ENCODE measurements at regions not wholly inside any gene's neighbourhood (a gene's known extent, or its start where the extent isn't known, plus 50 kb on each side); places are given as distances from the start of the nearest gene placed in this dataset.

DNA sequence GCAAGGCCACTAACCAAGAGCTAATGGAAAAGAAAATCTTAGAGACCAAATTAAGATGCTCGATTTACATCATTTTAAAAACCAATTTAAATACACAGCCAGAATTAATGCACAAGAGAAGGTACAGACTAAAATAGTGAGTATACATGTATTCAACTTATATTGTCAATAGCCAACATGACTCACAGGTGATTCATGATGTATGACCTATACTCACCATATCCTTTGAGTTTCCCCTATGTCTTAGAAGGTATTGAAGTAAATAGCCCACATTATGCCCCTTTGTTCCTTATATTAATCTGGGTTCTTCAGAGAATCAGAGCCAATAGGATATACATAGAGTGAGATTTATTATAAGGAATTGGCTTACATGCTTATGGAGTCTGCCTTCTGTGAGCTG is 97.5 kb upstream of the ANO3 start:
- Histone ChIP-seq H3K4me3 (ENCODE audit: low read length) (no peak overlapping the region), H3K9me3 (ENCODE audit: insufficient read depth, low read depth, low read length) (no peaks in the 10 kb centered on the region), H3K4me1 (ENCODE audit: insufficient read depth, low read length) (no peaks in the 10 kb centered on the region), H3K36me3 (ENCODE audit: insufficient read depth, low read length) (no peaks in the 10 kb centered on the region), H3K27ac (ENCODE audit: low read depth, low read length) (no peak overlapping the region), H3K9ac (ENCODE audit: low read depth, low read length) (no peak overlapping the region), H3K27me3 (ENCODE audit: insufficient read depth, low read length) (no peaks in the 10 kb centered on the region)
- WGBS: 100% methylated on average over 1 of the region's 1 CpG

DNA sequence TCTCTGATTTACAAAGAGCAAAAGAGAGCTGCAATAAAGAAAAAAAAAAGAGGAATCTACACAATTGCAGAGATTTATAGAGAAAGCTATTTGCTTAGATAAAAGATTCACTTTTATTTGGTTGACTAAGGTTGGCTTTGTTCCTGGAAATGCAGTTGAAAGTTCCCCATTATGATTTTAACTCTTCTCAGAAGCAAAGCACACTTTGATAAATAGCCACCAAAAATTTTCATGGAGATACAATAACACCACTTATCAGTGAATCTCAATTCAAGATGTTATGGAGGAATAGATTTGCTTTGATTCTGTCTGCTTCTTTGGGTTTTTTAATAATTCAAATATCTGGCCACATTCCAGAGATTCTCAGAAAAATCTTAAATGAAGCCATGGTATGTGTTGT is 88.5 kb upstream of the ANO3 start:
- H3K36me3 ChIP-seq (ENCODE audit: insufficient read depth, low read length): no peaks in the 10 kb centered on the region
- H3K27ac ChIP-seq (ENCODE audit: low read depth, low read length): no peak overlapping the region
- H3K9me3 ChIP-seq (ENCODE audit: insufficient read depth, low read depth, low read length): no peaks in the 10 kb centered on the region
- H3K27me3 ChIP-seq (ENCODE audit: insufficient read depth, low read length): no peaks in the 10 kb centered on the region
- no peaks in the 10 kb centered on the region for H3K4me1 ChIP-seq (ENCODE audit: insufficient read depth, low read length)
- H3K4me3 ChIP-seq (ENCODE audit: low read length): no peak overlapping the region
- H3K9ac ChIP-seq (ENCODE audit: low read depth, low read length): no peak overlapping the region

DNA sequence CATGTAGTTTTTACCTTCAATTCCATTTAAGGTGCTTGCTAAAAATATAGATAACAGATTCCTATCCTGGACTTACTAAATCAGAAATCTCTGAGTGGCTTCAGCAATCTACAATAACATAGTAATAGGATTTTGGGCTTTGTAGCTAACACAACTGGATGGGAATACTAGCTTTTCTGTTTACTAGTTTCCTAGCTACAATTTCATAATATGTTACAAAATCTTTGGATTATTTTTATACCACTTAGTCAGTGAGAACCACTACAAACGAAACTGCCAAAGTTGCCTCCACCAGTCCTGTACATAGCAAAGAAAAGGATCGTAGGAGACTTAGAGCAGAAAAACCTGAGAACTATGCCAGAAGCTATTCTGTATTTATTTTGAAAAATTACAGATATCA is 87.7 kb upstream of the ANO3 start:
- Histone ChIP-seq H3K36me3 (ENCODE audit: insufficient read depth, low read length) (no peaks in the 10 kb centered on the region), H3K27me3 (ENCODE audit: insufficient read depth, low read length) (no peaks in the 10 kb centered on the region), H3K4me1 (ENCODE audit: insufficient read depth, low read length) (no peaks in the 10 kb centered on the region), H3K9ac (ENCODE audit: low read depth, low read length) (no peak overlapping the region), H3K4me3 (ENCODE audit: low read length) (no peak overlapping the region), H3K27ac (ENCODE audit: low read depth, low read length) (no peak overlapping the region), H3K9me3 (ENCODE audit: insufficient read depth, low read depth, low read length) (no peaks in the 10 kb centered on the region)
- WGBS: 96% methylated on average over 2 of the region's 2 CpGs

DNA sequence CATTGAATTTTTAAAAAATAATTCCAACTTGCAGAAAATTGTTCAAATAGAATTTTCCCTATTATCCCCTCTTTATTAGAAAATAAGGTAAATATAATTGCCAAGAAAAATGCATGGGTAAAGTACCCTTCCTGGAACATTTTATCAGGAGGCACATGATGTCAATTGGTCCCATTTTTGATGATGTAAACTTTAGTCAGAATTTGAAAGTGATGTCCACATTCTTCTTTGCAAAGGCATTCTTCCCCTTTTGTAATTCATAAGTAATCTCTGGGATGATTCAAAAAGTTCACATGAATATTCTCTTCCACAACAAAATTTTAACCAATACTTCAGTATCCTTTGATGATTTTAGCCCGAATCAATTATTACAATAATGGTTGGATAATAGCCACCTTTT is 86.9 kb upstream of the ANO3 start:
- Histone ChIP-seq H3K36me3 (ENCODE audit: insufficient read depth, low read length) (no peaks in the 10 kb centered on the region), H3K4me3 (ENCODE audit: low read length) (no peak overlapping the region), H3K9me3 (ENCODE audit: insufficient read depth, low read depth, low read length) (no peaks in the 10 kb centered on the region), H3K27me3 (ENCODE audit: insufficient read depth, low read length) (no peaks in the 10 kb centered on the region), H3K4me1 (ENCODE audit: insufficient read depth, low read length) (no peaks in the 10 kb centered on the region), H3K9ac (ENCODE audit: low read depth, low read length) (no peak overlapping the region), H3K27ac (ENCODE audit: low read depth, low read length) (no peak overlapping the region)
- WGBS: no CpG with 5 or more reads among the region's 1 CpG

- Histone ChIP-seq H3K27ac (ENCODE audit: low read depth, low read length) (no peak overlapping the region), H3K9ac (ENCODE audit: low read depth, low read length) (no peak overlapping the region), H3K4me3 (ENCODE audit: low read length) (no peak overlapping the region), H3K4me1 (ENCODE audit: insufficient read depth, low read length) (no peaks in the 10 kb centered on the region), H3K27me3 (ENCODE audit: insufficient read depth, low read length) (no peaks in the 10 kb centered on the region), H3K9me3 (ENCODE audit: insufficient read depth, low read depth, low read length) (no peaks in the 10 kb centered on the region), H3K36me3 (ENCODE audit: insufficient read depth, low read length) (no peaks in the 10 kb centered on the region)
These were observed 84.6 kb upstream of the ANO3 start for GRCh38 chr11:26247340-26247739.

DNA sequence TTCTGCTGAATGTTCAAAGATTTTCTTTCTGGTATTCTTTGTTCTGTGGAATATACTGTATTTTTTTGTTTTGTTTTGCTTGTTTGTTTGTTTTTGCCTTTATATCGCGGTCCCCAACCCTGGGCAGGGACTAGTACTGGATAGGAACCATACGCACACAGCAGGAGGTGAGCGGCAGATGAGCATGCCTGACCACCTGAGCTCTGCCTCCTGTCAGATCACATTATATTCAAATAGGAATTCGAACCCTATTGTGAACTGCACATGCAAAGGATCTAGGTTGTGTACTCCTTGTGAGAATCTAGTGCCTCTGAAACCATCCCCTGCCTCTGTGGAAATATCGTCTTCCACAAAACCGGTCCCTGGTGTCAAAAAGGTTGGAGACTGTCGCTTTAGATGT is 83.3 kb upstream of the ANO3 start:
- 89% methylated on average over 6 of the region's 8 CpGs for WGBS
- no peak overlapping the region for H3K4me3 ChIP-seq (ENCODE audit: low read length)
- no peaks in the 10 kb centered on the region for H3K4me1 ChIP-seq (ENCODE audit: insufficient read depth, low read length)
- no peaks in the 10 kb centered on the region for H3K36me3 ChIP-seq (ENCODE audit: insufficient read depth, low read length)
- H3K27ac ChIP-seq (ENCODE audit: low read depth, low read length): no peak overlapping the region
- H3K9me3 ChIP-seq (ENCODE audit: insufficient read depth, low read depth, low read length): no peaks in the 10 kb centered on the region
- H3K9ac ChIP-seq (ENCODE audit: low read depth, low read length): no peak overlapping the region
- no peaks in the 10 kb centered on the region for H3K27me3 ChIP-seq (ENCODE audit: insufficient read depth, low read length)

- WGBS: 25% methylated on average over 1 of the region's 1 CpG
- Histone ChIP-seq H3K4me1 (ENCODE audit: insufficient read depth, low read length) (no peaks in the 10 kb centered on the region), H3K27ac (ENCODE audit: low read depth, low read length) (no peak overlapping the region), H3K27me3 (ENCODE audit: insufficient read depth, low read length) (no peaks in the 10 kb centered on the region), H3K4me3 (ENCODE audit: low read length) (no peak overlapping the region), H3K9ac (ENCODE audit: low read depth, low read length) (no peak overlapping the region), H3K36me3 (ENCODE audit: insufficient read depth, low read length) (no peaks in the 10 kb centered on the region), H3K9me3 (ENCODE audit: insufficient read depth, low read depth, low read length) (no peaks in the 10 kb centered on the region)
These were observed 77.6 kb upstream of the ANO3 start for GRCh38 chr11:26254378-26254777.

GRCh38 chr11:26263769-26264168 is 68.2 kb upstream of the ANO3 start:
- Histone ChIP-seq H3K36me3 (ENCODE audit: insufficient read depth, low read length) (no peaks in the 10 kb centered on the region), H3K4me1 (ENCODE audit: insufficient read depth, low read length) (no peaks in the 10 kb centered on the region), H3K9me3 (ENCODE audit: insufficient read depth, low read depth, low read length) (no peaks in the 10 kb centered on the region), H3K27ac (ENCODE audit: low read depth, low read length) (no peak overlapping the region), H3K9ac (ENCODE audit: low read depth, low read length) (no peak overlapping the region), H3K4me3 (ENCODE audit: low read length) (no peak overlapping the region), H3K27me3 (ENCODE audit: insufficient read depth, low read length) (no peaks in the 10 kb centered on the region)

DNA sequence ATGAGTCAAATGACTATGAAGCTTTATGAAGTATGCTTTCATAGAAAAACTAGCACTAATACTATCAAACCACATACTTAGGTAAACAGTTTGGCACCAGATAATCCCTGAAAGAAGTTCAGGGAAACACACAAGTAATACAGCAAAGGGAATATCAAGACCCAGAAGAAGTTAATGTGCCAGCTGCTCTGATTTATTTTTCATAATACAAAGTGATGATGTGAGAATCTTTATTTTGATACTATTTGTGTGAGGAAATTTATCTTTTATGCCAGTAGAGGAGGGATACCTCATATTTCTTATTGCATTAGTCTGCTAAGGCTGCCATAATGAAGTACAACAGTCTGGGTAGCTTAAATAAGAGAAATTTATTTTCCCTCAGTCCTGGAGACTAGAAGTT is 67.7 kb upstream of the ANO3 start:
- Histone ChIP-seq H3K4me1 (ENCODE audit: insufficient read depth, low read length) (no peaks in the 10 kb centered on the region), H3K27ac (ENCODE audit: low read depth, low read length) (no peak overlapping the region), H3K9me3 (ENCODE audit: insufficient read depth, low read depth, low read length) (no peaks in the 10 kb centered on the region), H3K4me3 (ENCODE audit: low read length) (no peak overlapping the region), H3K9ac (ENCODE audit: low read depth, low read length) (no peak overlapping the region), H3K27me3 (ENCODE audit: insufficient read depth, low read length) (no peaks in the 10 kb centered on the region), H3K36me3 (ENCODE audit: insufficient read depth, low read length) (no peaks in the 10 kb centered on the region)

DNA sequence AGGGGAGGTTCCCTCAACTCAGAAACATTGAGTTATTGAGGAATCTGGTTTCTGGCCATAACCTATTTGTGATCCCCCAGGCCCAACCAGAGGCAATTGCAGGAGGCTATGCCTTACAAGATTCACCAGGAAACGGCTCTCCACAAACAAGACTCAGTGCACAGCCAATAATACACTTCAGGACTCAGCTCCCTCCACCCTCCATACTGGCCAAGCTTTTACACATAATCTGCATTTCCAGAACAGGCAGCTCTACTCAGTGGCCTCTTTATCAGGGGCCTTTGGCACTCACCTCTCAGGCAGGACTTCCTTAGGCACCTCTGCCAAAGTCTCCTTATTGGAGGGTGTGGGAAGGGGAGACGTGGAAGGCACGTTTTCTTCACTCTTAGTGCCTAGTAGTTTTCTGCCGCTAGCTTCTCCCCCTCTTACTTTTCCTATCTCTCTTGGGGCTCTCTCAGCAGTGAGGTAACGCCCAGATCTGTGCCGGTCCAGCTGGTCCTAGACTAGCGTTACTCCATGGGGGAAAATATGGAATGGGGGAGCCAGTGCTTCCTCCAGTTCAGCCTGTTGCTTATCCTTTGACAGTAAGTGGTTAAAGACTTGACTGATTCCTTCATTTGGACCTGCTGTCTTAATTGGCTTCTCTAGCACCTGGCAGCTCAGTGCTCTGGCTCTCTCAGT is 62.8 kb upstream of the ANO3 start:
- Histone ChIP-seq H3K27me3 (ENCODE audit: insufficient read depth, low read length) (no peaks in the 10 kb centered on the region), H3K9me3 (ENCODE audit: insufficient read depth, low read depth, low read length) (no peaks in the 10 kb centered on the region), H3K4me3 (ENCODE audit: low read length) (no peak overlapping the region), H3K36me3 (ENCODE audit: insufficient read depth, low read length) (no peaks in the 10 kb centered on the region), H3K4me1 (ENCODE audit: insufficient read depth, low read length) (no peaks in the 10 kb centered on the region), H3K27ac (ENCODE audit: low read depth, low read length) (no peak overlapping the region), H3K9ac (ENCODE audit: low read depth, low read length) (no peak overlapping the region)
- 89% methylated on average over 6 of the region's 7 CpGs for WGBS

GRCh38 chr11:26271666-26272065 is 60.3 kb upstream of the ANO3 start:
- no CpG with 5 or more reads among the region's 2 CpGs for WGBS

GRCh38 chr11:26276798-26277424 is 55.0 kb upstream of the ANO3 start:
- H3K36me3 ChIP-seq (ENCODE audit: insufficient read depth, low read length): no peaks in the 10 kb centered on the region
- no peak overlapping the region for H3K9ac ChIP-seq (ENCODE audit: low read depth, low read length)
- no peaks in the 10 kb centered on the region for H3K27me3 ChIP-seq (ENCODE audit: insufficient read depth, low read length)
- no peak overlapping the region for H3K4me3 ChIP-seq (ENCODE audit: low read length)
- peaks cover 7% of the 10 kb centered on the region; the same call in 1 of the 2 replicates for H3K4me1 ChIP-seq (ENCODE audit: insufficient read depth, low read length)
- H3K9me3 ChIP-seq (ENCODE audit: insufficient read depth, low read depth, low read length): no peaks in the 10 kb centered on the region
- 11% methylated on average over 3 of the region's 4 CpGs for WGBS
- no peak overlapping the region for H3K27ac ChIP-seq (ENCODE audit: low read depth, low read length)

More at GRCh38 chr11:26271666-26272065, 60.3 kb upstream of the ANO3 start:
- no peak overlapping the region for H3K9ac ChIP-seq (ENCODE audit: low read depth, low read length)
- H3K9me3 ChIP-seq (ENCODE audit: insufficient read depth, low read depth, low read length): no peaks in the 10 kb centered on the region
- peaks cover 7% of the 10 kb centered on the region; the same call in 1 of the 2 replicates for H3K4me1 ChIP-seq (ENCODE audit: insufficient read depth, low read length)
- no peaks in the 10 kb centered on the region for H3K27me3 ChIP-seq (ENCODE audit: insufficient read depth, low read length)
- no peak overlapping the region for H3K4me3 ChIP-seq (ENCODE audit: low read length)
- H3K27ac ChIP-seq (ENCODE audit: low read depth, low read length): no peak overlapping the region
- H3K36me3 ChIP-seq (ENCODE audit: insufficient read depth, low read length): no peaks in the 10 kb centered on the region

All from HUES64 (cell line).